Activated naive CD4-positive, alpha-beta T cell treated with anti-CD3 and anti-CD28 coated beads, Interleukin-2, amount 50 U/mL, for 72 hours (primary cell): ENCODE measurements at regions not wholly inside any gene's neighbourhood (a gene's known extent, or its start where the extent isn't known, plus 50 kb on each side); places are given as distances from the start of the nearest gene placed in this dataset.
A peak's percentile ranks its signal among the peaks of the same experiment; 100 is the strongest.

Source experiments
- ATAC-seq, 2 donors: fragments of 150-1000 bp; cut with Tn5 transposase; 2 replicates each; pipeline ENCODE4 v1.10.0; 2021; ENCODE audit warnings: mild to moderate bottlenecking in 2 of 2, moderate library complexity in 2 of 2
- DNase-seq, 2 donors: peaks; one replicate each; pipeline ENCODE4 v3.0.0; 2021 to 2022; ENCODE audit warnings: low spot score in 2 of 2
- H3K27ac Mint-ChIP-seq, 2 donors: one replicate each; pipeline ENCODE4 v1.8.0; 2022; ENCODE audit warnings: mild to moderate bottlenecking in 2 of 2, mixed read lengths in 2 of 2
- H3K36me3 Mint-ChIP-seq, 2 donors: one replicate each; pipeline ENCODE4 v1.8.0; 2022; ENCODE audit warnings: mixed read lengths in 2 of 2
- H3K9me3 Mint-ChIP-seq, 2 donors: one replicate each; pipeline ENCODE4 v1.8.0; 2022; ENCODE audit warnings: mixed read lengths in 2 of 2

- Mint-ChIP-seq H3K9me3 (peaks cover 16 to 32% of the 10 kb centered on the region in 2 donors), H3K27ac (no peak overlapping the region), H3K36me3 (peaks cover 11 to 24% of the 10 kb centered on the region in 2 donors)
- DNase-seq = no peak
- no peak for ATAC-seq
Measured at GRCh38 chr1:29993950-29994349, 729.4 kb downstream of the MATN1 start.

- H3K27ac Mint-ChIP-seq = no peak overlapping the region
- ATAC-seq (no peak), DNase-seq (no peak)
- peaks cover 16 to 32% of the 10 kb centered on the region in 2 donors for H3K9me3 Mint-ChIP-seq
- H3K36me3 Mint-ChIP-seq = peaks cover 11 to 24% of the 10 kb centered on the region in 2 donors
Measured at GRCh38 chr1:29991815-29992214, 731.6 kb downstream of the MATN1 start.

GRCh38 chr1:29991025-29991424, 732.4 kb downstream of the MATN1 start:
- Mint-ChIP-seq H3K27ac (no peak overlapping the region), H3K9me3 (peaks cover 14 to 30% of the 10 kb centered on the region in 2 donors), H3K36me3 (peaks cover 11 to 24% of the 10 kb centered on the region in 2 donors)
- ATAC-seq (no peak), DNase-seq (no peak)

- ATAC-seq = no peak
- DNase-seq = no peak
- no peak overlapping the region for H3K27ac Mint-ChIP-seq
- H3K9me3 Mint-ChIP-seq = peaks cover 12 to 23% of the 10 kb centered on the region in 2 donors
- peaks cover 11 to 17% of the 10 kb centered on the region in 2 donors for H3K36me3 Mint-ChIP-seq
Measured at GRCh38 chr1:29990304-29990703, 733.1 kb downstream of the MATN1 start.

- no peak for DNase-seq
- Mint-ChIP-seq H3K36me3 (no peaks in the 10 kb centered on the region), H3K9me3 (peaks cover 0 to 3% of the 10 kb centered on the region in 2 donors), H3K27ac (no peak overlapping the region)
- no peak for ATAC-seq
Measured at GRCh38 chr1:29986986-29987385, 736.4 kb downstream of the MATN1 start.

- no peak for ATAC-seq
- Mint-ChIP-seq H3K27ac (no peak overlapping the region), H3K36me3 (no peaks in the 10 kb centered on the region), H3K9me3 (peaks cover 0 to 11% of the 10 kb centered on the region in 2 donors)
- DNase-seq = no peak
Measured at GRCh38 chr1:29985606-29985945, 737.8 kb downstream of the MATN1 start.

- H3K36me3 Mint-ChIP-seq = no peaks in the 10 kb centered on the region
- H3K27ac Mint-ChIP-seq = no peak overlapping the region
- H3K9me3 Mint-ChIP-seq = peaks cover 0 to 11% of the 10 kb centered on the region in 2 donors
- ATAC-seq (no peak), DNase-seq (no peak)
Measured at GRCh38 chr1:29984862-29985605, 738.4 kb downstream of the MATN1 start.

GRCh38 chr1:29984166-29984861, 739.1 kb downstream of the MATN1 start:
- DNase-seq (no peak), ATAC-seq (no peak)
- H3K9me3 Mint-ChIP-seq = peaks cover 0 to 11% of the 10 kb centered on the region in 2 donors
- H3K36me3 Mint-ChIP-seq = no peaks in the 10 kb centered on the region
- no peak overlapping the region for H3K27ac Mint-ChIP-seq

- Mint-ChIP-seq H3K27ac (no peak overlapping the region), H3K36me3 (no peaks in the 10 kb centered on the region), H3K9me3 (peaks cover 0 to 11% of the 10 kb centered on the region in 2 donors)
- no peak for ATAC-seq
- no peak for DNase-seq
Measured at GRCh38 chr1:29983321-29983720, 740.1 kb downstream of the MATN1 start.

- Mint-ChIP-seq H3K9me3 (peaks cover 0 to 15% of the 10 kb centered on the region in 2 donors), H3K27ac (no peak overlapping the region), H3K36me3 (no peaks in the 10 kb centered on the region)
- DNase-seq (no peak), ATAC-seq (no peak)
Measured at GRCh38 chr1:29981586-29982239, 741.7 kb downstream of the MATN1 start.

- DNase-seq (no peak), ATAC-seq (no peak)
- Mint-ChIP-seq H3K27ac (no peak overlapping the region), H3K9me3 (peaks cover 11 to 16% of the 10 kb centered on the region in 2 donors), H3K36me3 (no peaks in the 10 kb centered on the region)
Measured at GRCh38 chr1:29977550-29977949, 741.2 kb downstream of the PTPRU start.

- ATAC-seq (no peak), DNase-seq (peak in 1 of 2 donors; percentile 14)
- Mint-ChIP-seq H3K27ac (no peak overlapping the region), H3K9me3 (peaks cover 8 to 19% of the 10 kb centered on the region in 2 donors), H3K36me3 (no peaks in the 10 kb centered on the region)
Measured at GRCh38 chr1:29975036-29975694, 738.8 kb downstream of the PTPRU start.

GRCh38 chr1:29974316-29974724, 738.0 kb downstream of the PTPRU start:
- Mint-ChIP-seq H3K27ac (no peak overlapping the region), H3K36me3 (no peaks in the 10 kb centered on the region), H3K9me3 (peaks cover 8 to 19% of the 10 kb centered on the region in 2 donors)
- ATAC-seq = peak; percentile 86 to 88
- DNase-seq = no peak

GRCh38 chr1:29973406-29973805, 737.1 kb downstream of the PTPRU start:
- no peak overlapping the region for H3K27ac Mint-ChIP-seq
- DNase-seq (no peak), ATAC-seq (no peak)
- no peaks in the 10 kb centered on the region for H3K36me3 Mint-ChIP-seq
- H3K9me3 Mint-ChIP-seq = peaks cover 12 to 19% of the 10 kb centered on the region in 2 donors

- ATAC-seq = no peak
- Mint-ChIP-seq H3K36me3 (no peaks in the 10 kb centered on the region), H3K27ac (no peak overlapping the region)
Measured at GRCh38 chr1:29972421-29973053, 736.2 kb downstream of the PTPRU start.

GRCh38 chr1:29971703-29972102, 735.4 kb downstream of the PTPRU start:
- peaks cover 9 to 19% of the 10 kb centered on the region in 2 donors for H3K9me3 Mint-ChIP-seq
- no peak overlapping the region for H3K27ac Mint-ChIP-seq
- no peak for ATAC-seq
- no peaks in the 10 kb centered on the region for H3K36me3 Mint-ChIP-seq
- no peak for DNase-seq

More at GRCh38 chr1:29972421-29973053, 736.2 kb downstream of the PTPRU start:
- DNase-seq = no peak
- H3K9me3 Mint-ChIP-seq = peaks cover 12 to 19% of the 10 kb centered on the region in 2 donors
